ENCODE measurements at regions not wholly inside any gene's neighbourhood (a gene's known extent, or its start where the extent isn't known, plus 50 kb on each side); places are given as distances from the start of the nearest gene placed in this dataset.

- no peaks in the 10 kb centered on the region for H3K27me3 ChIP-seq (ENCODE audit: control insufficient read depth in 3 of 3, insufficient read depth in 3 of 3, low read depth in 1 of 3, low read length in 3 of 3)
- H3K36me3 ChIP-seq (replicated peaks in 1 of 2; ENCODE audit: control insufficient read depth in 2 of 2, insufficient read depth in 2 of 2, low read length in 2 of 2): no peaks in the 10 kb centered on the region
- H2BK12ac ChIP-seq (ENCODE audit: low read length): peak overlapping the region; percentile 30
- H2AK5ac ChIP-seq (ENCODE audit: low read depth, low read length): peak overlapping the region; percentile 79
- H4K91ac ChIP-seq (ENCODE audit: low read depth, low read length, poor library complexity): no peak overlapping the region
- peaks cover 6 to 11% of the 10 kb centered on the region in 2 donors for H3K4me1 ChIP-seq (ENCODE audit: control insufficient read depth in 2 of 2, insufficient read depth in 1 of 2, low read depth in 1 of 2, low read length in 2 of 2)
- H3K27ac ChIP-seq (replicated peaks; ENCODE audit: low read length): no peak overlapping the region
- peak overlapping the region; percentile 44 for H3K18ac ChIP-seq (ENCODE audit: low read length)
- no peak overlapping the region for H3K4me2 ChIP-seq (ENCODE audit: insufficient read depth, low read length, poor library complexity, severe bottlenecking)
- H4K8ac ChIP-seq (ENCODE audit: low read depth, low read length): no peak overlapping the region
- no peak overlapping the region for H3K4me3 ChIP-seq (ENCODE audit: low read length in 2 of 2)
- no peak overlapping the region for H3K23ac ChIP-seq (ENCODE audit: low read depth, low read length, poor library complexity)
- H2BK120ac ChIP-seq (ENCODE audit: low read depth, low read length): no peak overlapping the region
- H2BK15ac ChIP-seq (ENCODE audit: low read length): peak overlapping the region; percentile 97
- no peak for DNase-seq (ENCODE audit: low spot score)
- H3K4ac ChIP-seq (ENCODE audit: low read length): no peak overlapping the region
- WGBS, 2 donors (ENCODE audit: extremely low coverage in 2 of 2, insufficient read length in 2 of 2, insufficient replicate concordance in 1 of 2): no CpG with 5 or more reads among the region's 13 CpGs
- H3K79me1 ChIP-seq (ENCODE audit: low read depth, low read length): no peaks in the 10 kb centered on the region
- peak overlapping the region; percentile 41 for H2AFZ ChIP-seq (ENCODE audit: low read length)
- no peak overlapping the region for H2BK5ac ChIP-seq (ENCODE audit: low read length)
- H3K9ac ChIP-seq (ENCODE audit: low read depth, low read length, poor library complexity): no peak overlapping the region
- H3K14ac ChIP-seq (ENCODE audit: low read length): no peak overlapping the region
- H3K9me3 ChIP-seq (replicated peaks in 1 of 2; ENCODE audit: control insufficient read depth in 2 of 2, insufficient read depth in 1 of 2, low read depth in 1 of 2, low read length in 2 of 2): no peaks in the 10 kb centered on the region
Measured at GRCh38 chr14:51507906-51508511, 143.7 kb upstream of the FRMD6 start.

DNA sequence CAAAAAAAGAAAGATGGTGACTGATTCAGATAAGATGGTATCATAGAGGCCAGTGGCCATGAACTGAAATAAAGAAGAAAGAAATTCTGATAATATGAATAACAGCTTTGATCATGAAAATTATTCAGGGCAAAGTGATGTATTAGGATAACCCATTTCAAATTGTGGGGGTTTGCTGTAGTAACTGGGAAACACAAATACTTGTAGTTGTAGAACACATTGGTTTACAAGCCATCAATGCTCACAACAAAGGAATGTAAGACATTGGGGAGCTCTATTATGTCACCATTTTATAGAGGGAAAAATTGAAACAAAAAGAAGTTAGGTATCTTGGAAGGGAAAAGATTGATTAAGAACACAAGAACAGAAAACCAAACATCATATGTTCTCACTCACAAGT is 140.4 kb upstream of the FRMD6 start:
- no peak overlapping the region for H2AK5ac ChIP-seq (ENCODE audit: low read depth, low read length)
- peaks cover 6 to 11% of the 10 kb centered on the region in 2 donors for H3K4me1 ChIP-seq (ENCODE audit: control insufficient read depth in 2 of 2, insufficient read depth in 1 of 2, low read depth in 1 of 2, low read length in 2 of 2)
- H3K23ac ChIP-seq (ENCODE audit: low read depth, low read length, poor library complexity): no peak overlapping the region
- H3K27me3 ChIP-seq (ENCODE audit: control insufficient read depth in 3 of 3, insufficient read depth in 3 of 3, low read depth in 1 of 3, low read length in 3 of 3): no peaks in the 10 kb centered on the region
- no peak overlapping the region for H3K4me3 ChIP-seq (ENCODE audit: low read length in 2 of 2)
- H4K8ac ChIP-seq (ENCODE audit: low read depth, low read length): no peak overlapping the region
- no peak overlapping the region for H2BK15ac ChIP-seq (ENCODE audit: low read length)
- no peak overlapping the region for H3K4me2 ChIP-seq (ENCODE audit: insufficient read depth, low read length, poor library complexity, severe bottlenecking)
- H3K14ac ChIP-seq (ENCODE audit: low read length): no peak overlapping the region
- H2BK120ac ChIP-seq (ENCODE audit: low read depth, low read length): no peak overlapping the region
- H2BK12ac ChIP-seq (ENCODE audit: low read length): no peak overlapping the region
- H3K9ac ChIP-seq (ENCODE audit: low read depth, low read length, poor library complexity): no peak overlapping the region
- no peak overlapping the region for H2BK5ac ChIP-seq (ENCODE audit: low read length)
- no peak overlapping the region for H4K91ac ChIP-seq (ENCODE audit: low read depth, low read length, poor library complexity)
- no peaks in the 10 kb centered on the region for H3K36me3 ChIP-seq (replicated peaks in 1 of 2; ENCODE audit: control insufficient read depth in 2 of 2, insufficient read depth in 2 of 2, low read length in 2 of 2)
- H3K79me1 ChIP-seq (ENCODE audit: low read depth, low read length): no peaks in the 10 kb centered on the region
- H3K18ac ChIP-seq (ENCODE audit: low read length): no peak overlapping the region
- H3K4ac ChIP-seq (ENCODE audit: low read length): no peak overlapping the region
- no peaks in the 10 kb centered on the region for H3K9me3 ChIP-seq (replicated peaks in 1 of 2; ENCODE audit: control insufficient read depth in 2 of 2, insufficient read depth in 1 of 2, low read depth in 1 of 2, low read length in 2 of 2)
- no peak for DNase-seq (ENCODE audit: low spot score)
- H3K27ac ChIP-seq (replicated peaks; ENCODE audit: low read length): no peak overlapping the region
- H2AFZ ChIP-seq (ENCODE audit: low read length): no peak overlapping the region

DNA sequence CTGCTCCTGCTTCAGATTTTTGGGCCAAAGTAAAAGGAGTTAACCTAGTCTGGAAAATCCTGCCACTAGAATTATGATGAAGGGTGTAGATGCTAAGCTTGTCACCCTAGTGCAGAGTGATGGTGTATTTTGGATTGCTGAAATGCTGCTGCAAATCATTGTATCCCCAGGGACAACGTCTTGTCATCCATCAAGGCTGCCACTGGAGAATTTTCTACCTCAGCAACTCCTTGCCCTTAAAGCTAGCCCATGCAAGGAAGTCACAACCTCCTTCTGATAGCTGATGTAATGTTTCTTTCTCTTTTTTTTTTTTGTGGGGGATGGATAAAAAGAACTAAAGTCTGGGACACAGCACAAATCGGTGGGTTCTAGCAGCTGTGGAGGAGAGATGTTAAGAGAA is 139.4 kb upstream of the FRMD6 start:
- Histone ChIP-seq H4K8ac (ENCODE audit: low read depth, low read length) (no peak overlapping the region), H3K27ac (replicated peaks; ENCODE audit: low read length) (no peak overlapping the region), H3K79me1 (ENCODE audit: low read depth, low read length) (no peaks in the 10 kb centered on the region), H4K91ac (ENCODE audit: low read depth, low read length, poor library complexity) (no peak overlapping the region), H3K4me3 (ENCODE audit: low read length in 2 of 2) (no peak overlapping the region), H3K23ac (ENCODE audit: low read depth, low read length, poor library complexity) (no peak overlapping the region), H3K27me3 (ENCODE audit: control insufficient read depth in 3 of 3, insufficient read depth in 3 of 3, low read depth in 1 of 3, low read length in 3 of 3) (no peaks in the 10 kb centered on the region), H2BK15ac (ENCODE audit: low read length) (no peak overlapping the region), H3K9me3 (replicated peaks in 1 of 2; ENCODE audit: control insufficient read depth in 2 of 2, insufficient read depth in 1 of 2, low read depth in 1 of 2, low read length in 2 of 2) (no peaks in the 10 kb centered on the region), H3K36me3 (replicated peaks in 1 of 2; ENCODE audit: control insufficient read depth in 2 of 2, insufficient read depth in 2 of 2, low read length in 2 of 2) (no peaks in the 10 kb centered on the region), H2BK5ac (ENCODE audit: low read length) (no peak overlapping the region), H3K4me2 (ENCODE audit: insufficient read depth, low read length, poor library complexity, severe bottlenecking) (no peak overlapping the region), H3K14ac (ENCODE audit: low read length) (no peak overlapping the region), H2BK12ac (ENCODE audit: low read length) (no peak overlapping the region), H2AK5ac (ENCODE audit: low read depth, low read length) (no peak overlapping the region), H3K4ac (ENCODE audit: low read length) (no peak overlapping the region), H2BK120ac (ENCODE audit: low read depth, low read length) (no peak overlapping the region), H3K9ac (ENCODE audit: low read depth, low read length, poor library complexity) (no peak overlapping the region), H3K4me1 (ENCODE audit: control insufficient read depth in 2 of 2, insufficient read depth in 1 of 2, low read depth in 1 of 2, low read length in 2 of 2) (peaks cover 6 to 7% of the 10 kb centered on the region in 2 donors), H3K18ac (ENCODE audit: low read length) (no peak overlapping the region), H2AFZ (ENCODE audit: low read length) (no peak overlapping the region)
- no CpG with 5 or more reads among the region's 2 CpGs for whole genome bisulfite sequencing, 2 donors (ENCODE audit: extremely low coverage in 2 of 2, insufficient read length in 2 of 2, insufficient replicate concordance in 1 of 2)
- no peak for DNase-seq (ENCODE audit: low spot score)

DNA sequence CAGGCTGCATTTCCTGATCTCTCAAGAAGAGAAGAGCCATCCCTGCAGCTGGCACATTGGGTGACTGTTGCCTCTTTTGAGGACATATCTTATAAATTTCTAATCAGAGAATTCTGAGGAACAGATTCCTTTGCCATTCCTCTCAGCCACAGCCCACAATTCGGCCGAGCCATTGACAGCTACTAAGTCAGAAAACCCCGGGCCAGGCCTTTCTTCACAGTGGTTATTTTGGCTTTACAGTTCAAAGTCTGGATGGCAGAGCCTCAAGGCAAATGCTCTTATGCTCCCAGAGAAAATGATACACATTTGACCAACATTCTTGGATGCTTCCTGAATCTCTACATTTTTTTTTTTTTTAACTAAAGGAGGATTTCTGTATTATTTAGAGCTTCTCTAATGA is 138.4 kb upstream of the FRMD6 start:
- H2AFZ ChIP-seq (ENCODE audit: low read length): no peak overlapping the region
- no CpG with 5 or more reads among the region's 3 CpGs for WGBS, 2 donors (ENCODE audit: extremely low coverage in 2 of 2, insufficient read length in 2 of 2, insufficient replicate concordance in 1 of 2)
- no peak overlapping the region for H3K23ac ChIP-seq (ENCODE audit: low read depth, low read length, poor library complexity)
- H2BK120ac ChIP-seq (ENCODE audit: low read depth, low read length): no peak overlapping the region
- no peaks in the 10 kb centered on the region for H3K9me3 ChIP-seq (replicated peaks in 1 of 2; ENCODE audit: control insufficient read depth in 2 of 2, insufficient read depth in 1 of 2, low read depth in 1 of 2, low read length in 2 of 2)
- no peak overlapping the region for H3K14ac ChIP-seq (ENCODE audit: low read length)
- no peak overlapping the region for H4K8ac ChIP-seq (ENCODE audit: low read depth, low read length)
- no peak overlapping the region for H2BK12ac ChIP-seq (ENCODE audit: low read length)
- H3K27me3 ChIP-seq (ENCODE audit: control insufficient read depth in 3 of 3, insufficient read depth in 3 of 3, low read depth in 1 of 3, low read length in 3 of 3): no peaks in the 10 kb centered on the region
- H3K27ac ChIP-seq (replicated peaks; ENCODE audit: low read length): no peak overlapping the region
- H4K91ac ChIP-seq (ENCODE audit: low read depth, low read length, poor library complexity): no peak overlapping the region
- no peak overlapping the region for H2BK15ac ChIP-seq (ENCODE audit: low read length)
- no peak overlapping the region for H3K4me3 ChIP-seq (ENCODE audit: low read length in 2 of 2)
- no peak overlapping the region for H3K18ac ChIP-seq (ENCODE audit: low read length)
- H3K4me1 ChIP-seq (ENCODE audit: control insufficient read depth in 2 of 2, insufficient read depth in 1 of 2, low read depth in 1 of 2, low read length in 2 of 2): peaks cover 1% of the 10 kb centered on the region in 2 donors
- no peaks in the 10 kb centered on the region for H3K79me1 ChIP-seq (ENCODE audit: low read depth, low read length)
- H2AK5ac ChIP-seq (ENCODE audit: low read depth, low read length): no peak overlapping the region
- no peaks in the 10 kb centered on the region for H3K36me3 ChIP-seq (replicated peaks in 1 of 2; ENCODE audit: control insufficient read depth in 2 of 2, insufficient read depth in 2 of 2, low read length in 2 of 2)
- no peak overlapping the region for H2BK5ac ChIP-seq (ENCODE audit: low read length)
- no peak overlapping the region for H3K4me2 ChIP-seq (ENCODE audit: insufficient read depth, low read length, poor library complexity, severe bottlenecking)
- no peak overlapping the region for H3K9ac ChIP-seq (ENCODE audit: low read depth, low read length, poor library complexity)
- H3K4ac ChIP-seq (ENCODE audit: low read length): no peak overlapping the region
- DNase-seq (ENCODE audit: low spot score): no peak

All from neuronal stem cell (in vitro differentiated cells).